IPS-NIHi7 (cell line): ENCODE measurements at regions not wholly inside any gene's neighbourhood (a gene's known extent, or its start where the extent isn't known, plus 50 kb on each side); places are given as distances from the start of the nearest gene placed in this dataset.
"Not testable (repeated sequence)": the region's sequence is repeated elsewhere in the genome, so short reads cannot be mapped to it uniquely, and the experiment has no call there.

ENCODE experiments used
- DNase-seq: peaks from one replicate; pipeline ENCODE4 v3.0.0; 2012; ENCODE audit warnings: mixed read lengths; ENCODE audit errors: extremely low spot score

- no peak for DNase-seq
Measured at GRCh38 chr17:14733376-14733775, 432.5 kb downstream of the HS3ST3B1 start.

- DNase-seq = no peak
Measured at GRCh38 chr17:14732211-14732610, 431.3 kb downstream of the HS3ST3B1 start.

- no peak for DNase-seq
Measured at GRCh38 chr17:14731591-14731990, 430.7 kb downstream of the HS3ST3B1 start.

GRCh38 chr17:14730821-14731220, 429.9 kb downstream of the HS3ST3B1 start:
- no peak for DNase-seq

- DNase-seq = no peak
Measured at GRCh38 chr17:14725729-14726128, 424.8 kb downstream of the HS3ST3B1 start.

GRCh38 chr17:14724770-14725169, 423.9 kb downstream of the HS3ST3B1 start:
- DNase-seq = no peak

- DNase-seq = not testable (repeated sequence)
Measured at GRCh38 chr17:14723349-14723748, 422.5 kb downstream of the HS3ST3B1 start.

- no peak for DNase-seq
Measured at GRCh38 chr17:14719942-14720341, 419.1 kb downstream of the HS3ST3B1 start.

- no peak for DNase-seq
Measured at GRCh38 chr17:14717859-14718258, 417.0 kb downstream of the HS3ST3B1 start.

GRCh38 chr17:14715561-14715960, 414.7 kb downstream of the HS3ST3B1 start:
- no peak for DNase-seq

GRCh38 chr17:14712611-14713021, 411.7 kb downstream of the HS3ST3B1 start:
- no peak for DNase-seq

- no peak for DNase-seq
Measured at GRCh38 chr17:14704121-14704520, 403.2 kb downstream of the HS3ST3B1 start.

GRCh38 chr17:14701886-14702285, 401.0 kb downstream of the HS3ST3B1 start:
- DNase-seq = no peak

- no peak for DNase-seq
Measured at GRCh38 chr17:14699574-14700185, 398.8 kb downstream of the HS3ST3B1 start.

GRCh38 chr17:14693382-14693781, 392.5 kb downstream of the HS3ST3B1 start:
- no peak for DNase-seq

- DNase-seq = no peak
Measured at GRCh38 chr17:14690704-14691103, 389.8 kb downstream of the HS3ST3B1 start.

- no peak for DNase-seq
Measured at GRCh38 chr17:14688134-14688533, 387.3 kb downstream of the HS3ST3B1 start.

- DNase-seq = peak; percentile 37
Measured at GRCh38 chr17:14672830-14673229, 371.9 kb downstream of the HS3ST3B1 start.

- DNase-seq = no peak
Measured at GRCh38 chr17:14670861-14671260, 370.0 kb downstream of the HS3ST3B1 start.

GRCh38 chr17:14664511-14664910, 363.6 kb downstream of the HS3ST3B1 start:
- DNase-seq = no peak

GRCh38 chr17:14641117-14641516, 340.2 kb downstream of the HS3ST3B1 start:
- DNase-seq = no peak

- no peak for DNase-seq
Measured at GRCh38 chr17:14637260-14637659, 336.4 kb downstream of the HS3ST3B1 start.

GRCh38 chr17:14630621-14631020, 329.7 kb downstream of the HS3ST3B1 start:
- no peak for DNase-seq

GRCh38 chr17:14630046-14630445, 329.2 kb downstream of the HS3ST3B1 start:
- DNase-seq = no peak
